ENCODE measurements at regions not wholly inside any gene's neighbourhood (a gene's known extent, or its start where the extent isn't known, plus 50 kb on each side); places are given as distances from the start of the nearest gene placed in this dataset.

- no peak for DNase-seq (ENCODE audit: low read depth in 2 of 3, low spot score in 2 of 3)
Observed at GRCh38 chr5:3811116-3811515, 215.5 kb downstream of the IRX1 start.

GRCh38 chr5:3818624-3819023 is 223.0 kb downstream of the IRX1 start:
- peak in 2 of 3 donors; percentile 14 to 39 for DNase-seq (ENCODE audit: low read depth in 2 of 3, low spot score in 2 of 3)

DNA sequence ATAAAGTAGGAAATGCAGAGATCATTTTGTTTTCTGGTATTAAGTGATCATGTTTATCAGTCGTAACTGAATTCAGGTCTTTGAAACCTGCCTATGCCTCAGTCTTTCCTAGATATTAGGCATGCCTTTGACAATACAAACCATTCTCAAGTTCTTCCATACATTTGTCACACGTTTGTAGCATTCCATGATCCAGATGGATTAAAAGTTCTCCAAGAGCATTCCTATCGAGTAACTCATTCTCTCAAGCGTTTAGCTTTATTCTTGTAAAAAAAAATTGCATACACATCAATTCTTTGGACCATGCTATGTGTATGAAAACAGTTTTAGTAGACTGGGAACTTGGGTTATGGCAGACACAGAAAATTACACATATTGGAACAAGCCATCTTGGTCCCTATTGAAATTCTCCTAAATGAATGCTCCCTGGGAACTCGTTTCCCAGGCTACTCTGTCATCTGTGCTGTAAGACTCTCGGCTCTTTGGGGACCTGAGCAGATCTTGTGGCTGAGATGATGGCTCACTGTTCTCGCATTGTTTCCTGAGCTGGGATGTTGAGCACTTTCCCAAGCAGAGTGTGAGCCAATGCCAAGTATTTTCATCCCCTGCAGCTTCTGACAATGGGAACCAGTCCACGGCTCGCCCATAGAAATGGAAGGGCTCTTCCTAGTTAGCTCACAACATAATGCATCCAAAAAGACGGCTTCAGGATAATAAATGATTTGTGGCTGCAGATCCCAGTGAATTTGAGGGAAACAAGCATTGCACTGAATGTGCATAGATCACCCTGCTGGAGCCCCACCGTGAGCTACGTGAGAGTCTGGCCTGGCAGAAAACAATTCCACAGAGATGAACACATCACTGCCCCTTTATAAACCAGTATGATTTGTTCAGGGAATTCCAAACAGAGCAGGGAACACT is 230.2 kb downstream of the IRX1 start:
- no peak for DNase-seq (ENCODE audit: low read depth in 2 of 3, low spot score in 2 of 3)

DNA sequence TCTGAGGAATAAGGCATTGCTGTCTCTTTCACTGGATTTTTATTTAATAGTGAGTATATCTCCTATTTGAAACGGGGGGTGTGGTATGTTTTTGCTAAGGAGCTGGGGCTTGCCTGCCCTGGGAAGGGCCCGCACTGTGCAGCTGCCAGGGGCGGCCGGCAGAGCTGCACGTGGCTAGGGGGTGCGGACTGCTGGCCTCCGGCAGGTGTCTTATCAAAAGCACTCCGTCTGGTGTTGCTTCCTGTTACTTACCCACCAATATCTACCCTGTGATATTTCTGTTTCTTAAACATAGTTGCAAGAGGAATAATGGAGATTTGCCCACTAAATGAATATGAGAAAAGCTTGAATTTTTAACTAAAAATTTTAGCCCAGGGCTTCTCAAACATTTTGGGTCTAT is 232.0 kb downstream of the IRX1 start:
- peak in 2 of 3 donors; percentile 59 to 83 for DNase-seq (ENCODE audit: low read depth in 2 of 3, low spot score in 2 of 3)

- DNase-seq (ENCODE audit: low read depth in 2 of 3, low spot score in 2 of 3) = no peak
Observed at GRCh38 chr5:3828761-3829160, 233.1 kb downstream of the IRX1 start.

DNA sequence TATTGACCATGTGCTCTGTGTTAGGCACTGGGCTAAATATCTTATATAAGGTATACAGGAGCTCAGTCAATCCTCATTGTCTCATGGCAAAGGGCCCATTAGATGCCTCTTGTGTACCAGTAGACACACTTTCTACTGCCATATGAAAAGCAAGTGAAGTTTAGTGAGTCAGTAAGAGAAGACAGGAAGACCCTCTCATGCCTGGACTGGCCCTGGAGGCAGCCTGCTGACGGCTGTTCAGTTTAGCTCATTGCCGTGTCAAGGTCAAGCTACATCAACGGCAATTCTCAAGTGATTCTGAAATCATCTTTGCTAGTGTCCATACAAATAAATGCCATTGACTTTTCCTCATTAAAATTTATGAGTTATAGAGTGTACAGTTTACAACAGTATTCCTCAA is 237.9 kb downstream of the IRX1 start:
- DNase-seq (ENCODE audit: low read depth in 2 of 3, low spot score in 2 of 3) = no peak

DNA sequence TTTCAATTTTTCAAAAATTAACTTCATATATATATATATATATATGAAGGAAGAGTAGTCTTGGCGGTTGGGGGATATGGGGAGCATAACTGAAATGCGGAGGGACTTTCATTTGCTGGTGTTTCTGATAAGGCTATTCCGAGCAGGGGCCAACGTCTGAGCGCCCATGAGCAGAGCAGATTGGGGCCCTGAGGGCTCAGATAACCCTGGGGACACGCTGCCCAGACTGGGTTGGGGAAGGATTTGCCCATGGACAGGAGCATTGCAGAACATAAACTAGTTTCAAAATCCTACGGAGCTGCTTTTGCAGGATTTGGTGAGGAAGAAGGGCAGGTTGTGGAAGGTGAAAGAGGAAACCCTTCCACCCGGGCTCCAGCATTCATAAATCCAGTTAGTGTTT is 240.2 kb downstream of the IRX1 start:
- no peak for DNase-seq (ENCODE audit: low read depth in 2 of 3, low spot score in 2 of 3)

DNA sequence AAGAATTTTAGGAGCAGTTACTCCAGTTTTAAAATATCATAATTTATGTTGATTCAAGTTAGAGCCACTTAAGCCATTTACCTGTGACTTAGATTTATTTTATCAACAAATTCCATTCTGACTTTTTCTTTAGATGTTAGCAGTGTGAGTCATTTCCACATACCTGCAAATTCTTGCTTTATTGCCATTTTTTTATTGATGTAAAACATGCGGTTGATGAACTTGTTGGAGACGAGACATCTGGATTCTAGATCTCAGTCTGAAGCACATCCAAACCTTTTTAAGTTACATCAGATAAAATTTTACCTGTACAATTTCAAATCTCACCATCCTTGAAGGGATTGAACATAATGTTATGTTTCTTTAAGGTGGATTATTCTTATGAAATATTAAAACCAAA is 240.9 kb downstream of the IRX1 start:
- DNase-seq (ENCODE audit: low read depth in 2 of 3, low spot score in 2 of 3) = no peak

- no peak for DNase-seq (ENCODE audit: low read depth in 2 of 3, low spot score in 2 of 3)
Observed at GRCh38 chr5:3837506-3837905, 241.9 kb downstream of the IRX1 start.

DNA sequence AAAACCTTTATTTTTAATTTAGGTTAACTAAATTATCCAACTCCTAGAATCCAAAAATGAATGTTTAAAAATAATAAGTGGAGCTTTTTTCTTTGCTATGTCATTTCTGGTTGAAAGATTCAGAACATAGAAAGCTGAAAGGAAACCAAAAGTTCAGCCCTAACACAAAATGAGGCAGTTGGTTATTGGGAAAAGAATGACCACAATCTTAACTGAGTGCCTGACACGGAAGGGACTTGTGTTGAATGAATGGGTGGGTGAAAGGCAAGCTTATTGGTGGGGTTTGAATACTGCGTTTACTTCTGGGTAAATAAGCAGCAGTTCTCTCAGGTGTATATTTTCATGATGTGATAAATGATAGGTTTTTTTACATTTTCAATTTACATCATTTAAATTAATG is 243.5 kb downstream of the IRX1 start:
- DNase-seq (ENCODE audit: low read depth in 2 of 3, low spot score in 2 of 3) = peak in 1 of 3 donors; percentile 47

DNA sequence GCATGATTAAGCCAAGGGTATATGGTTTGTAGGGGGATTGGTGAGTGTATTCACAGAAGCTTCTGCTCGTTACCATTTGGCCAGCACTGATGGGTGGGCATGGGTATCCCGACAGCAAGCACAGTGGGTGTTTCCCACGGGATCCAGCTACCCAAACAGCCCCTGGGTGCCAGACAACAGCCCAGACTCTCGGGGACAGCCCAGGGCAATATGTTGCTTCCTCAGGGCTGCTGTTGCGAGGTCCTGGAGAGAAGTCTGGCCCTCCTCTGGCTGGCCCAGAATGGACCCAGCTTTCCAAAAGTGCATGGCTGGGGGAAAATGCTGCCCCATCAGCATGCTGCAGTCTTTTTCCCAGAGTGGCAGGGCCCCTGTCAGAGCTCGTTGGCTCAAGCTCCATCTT is 247.0 kb downstream of the IRX1 start:
- DNase-seq (ENCODE audit: low read depth in 2 of 3, low spot score in 2 of 3) = no peak

DNA sequence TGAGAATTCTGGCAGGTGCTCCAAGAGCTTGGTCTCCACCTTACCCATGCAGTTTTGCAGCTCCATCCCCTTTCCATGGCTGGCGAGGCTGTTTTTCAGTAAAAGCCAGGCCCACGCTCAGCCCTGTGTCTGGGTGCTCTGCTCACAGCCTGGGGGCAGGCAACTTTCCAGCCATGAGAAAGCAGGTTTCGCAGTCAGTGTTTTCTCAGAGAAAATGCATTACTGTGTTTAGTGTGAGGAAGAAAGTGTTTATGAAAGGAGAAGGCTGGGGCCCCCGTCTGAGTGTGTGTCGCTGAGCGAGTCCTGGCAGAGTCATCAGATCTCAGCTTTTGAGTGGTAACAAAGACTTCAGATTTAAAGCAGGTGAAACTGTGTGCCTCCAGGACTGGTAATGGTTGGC is 248.1 kb downstream of the IRX1 start:
- DNase-seq (ENCODE audit: low read depth in 2 of 3, low spot score in 2 of 3) = no peak

DNA sequence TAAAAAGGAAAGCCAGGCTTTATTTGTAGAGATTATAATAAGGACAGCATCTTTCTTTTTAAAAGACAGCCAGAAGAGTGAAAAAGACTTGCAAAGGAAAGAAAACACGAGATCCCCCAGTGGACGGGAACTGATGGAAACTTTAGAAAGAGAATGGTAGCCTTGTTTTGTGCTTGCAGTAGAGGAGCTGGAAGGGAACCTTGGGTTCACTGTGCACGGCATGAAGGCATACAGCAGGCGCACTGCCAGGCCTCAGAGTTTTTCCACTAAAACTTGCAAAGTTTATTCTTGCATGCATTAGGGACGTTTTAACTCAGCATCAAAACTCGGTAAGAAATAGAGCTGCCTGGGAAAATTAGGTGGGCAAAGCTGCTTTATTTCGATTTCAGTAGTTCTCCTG is 248.6 kb downstream of the IRX1 start:
- DNase-seq (ENCODE audit: low read depth in 2 of 3, low spot score in 2 of 3) = no peak

DNA sequence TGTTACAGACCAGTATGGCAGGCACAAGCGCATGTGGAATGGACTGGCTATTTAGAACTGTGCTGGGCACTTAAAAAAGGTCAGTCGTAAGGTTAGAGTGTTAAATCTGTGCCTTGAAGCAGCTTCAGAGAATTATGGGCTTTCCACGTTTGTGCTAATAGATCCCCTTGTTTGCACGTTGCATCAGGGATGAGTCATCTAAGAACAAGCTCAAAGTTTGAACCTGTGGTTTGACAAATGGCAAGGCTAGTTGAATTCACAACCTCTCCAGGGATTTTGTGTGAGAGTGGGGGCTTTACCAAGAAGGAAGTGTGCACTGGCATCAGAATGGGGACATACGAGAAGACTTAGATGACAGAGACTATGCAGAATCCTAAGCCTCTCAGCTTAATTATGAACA is 249.6 kb downstream of the IRX1 start:
- no peak for DNase-seq (ENCODE audit: low read depth in 2 of 3, low spot score in 2 of 3)

DNA sequence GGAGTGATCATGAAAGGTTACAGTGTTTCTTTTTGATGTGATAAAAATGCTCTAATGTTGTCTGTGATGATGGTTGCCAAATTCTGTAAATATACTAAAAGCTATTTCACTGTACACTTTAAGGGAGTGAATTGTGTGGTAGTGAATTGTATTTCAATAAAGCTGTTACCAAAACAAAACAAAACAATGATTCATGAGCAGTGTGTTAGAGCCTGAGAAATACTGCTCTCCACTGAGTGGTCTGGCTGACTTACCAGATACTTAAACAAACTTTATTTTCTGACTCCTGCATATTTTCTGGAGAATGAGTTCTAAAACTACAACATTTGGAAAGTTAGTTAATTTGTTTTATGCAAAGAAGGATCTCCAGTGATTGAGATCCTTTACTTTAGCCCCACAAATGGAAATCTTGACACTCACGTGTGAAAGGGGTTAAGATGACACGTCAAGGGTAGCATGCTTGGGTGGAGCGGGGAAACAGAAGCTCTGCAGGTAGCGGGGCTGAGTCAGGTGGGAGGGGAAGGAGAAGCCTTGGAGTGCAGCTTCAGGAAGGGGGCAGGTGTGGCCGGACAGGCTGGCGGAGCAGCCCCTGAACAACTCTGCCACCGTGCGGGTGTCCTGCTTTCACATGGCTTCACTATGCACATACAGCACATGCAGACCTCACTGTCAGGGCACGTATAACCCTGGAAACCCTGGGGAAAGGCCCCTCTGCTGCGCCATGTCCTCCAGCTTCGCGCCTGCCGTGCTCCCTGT is 256.7 kb downstream of the IRX1 start:
- DNase-seq (ENCODE audit: low read depth in 2 of 3, low spot score in 2 of 3) = no peak

DNA sequence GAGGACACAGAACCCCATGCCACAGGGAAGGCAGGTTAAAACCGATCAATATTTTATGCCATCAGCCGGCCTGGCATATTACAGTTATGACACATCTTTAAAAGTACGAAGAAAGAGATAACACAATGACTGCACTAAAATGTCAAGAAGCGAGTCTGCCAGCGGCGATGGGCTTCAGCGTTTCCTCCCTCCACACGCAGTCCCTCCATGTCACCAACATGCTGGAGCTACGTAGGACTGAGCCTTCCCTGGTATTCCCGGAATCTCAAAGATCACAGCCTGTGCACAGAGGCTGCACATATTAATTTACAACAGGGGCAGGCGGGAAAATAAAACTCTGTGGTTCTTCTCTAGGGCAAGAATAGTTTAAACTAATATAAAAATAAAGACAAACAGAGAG is 257.7 kb downstream of the IRX1 start:
- DNase-seq (ENCODE audit: low read depth in 2 of 3, low spot score in 2 of 3) = no peak

- DNase-seq (ENCODE audit: low read depth in 2 of 3, low spot score in 2 of 3) = no peak
Observed at GRCh38 chr5:3854188-3854821, 258.7 kb downstream of the IRX1 start.

GRCh38 chr5:3856036-3856435 is 260.4 kb downstream of the IRX1 start:
- no peak for DNase-seq (ENCODE audit: low read depth in 2 of 3, low spot score in 2 of 3)

- DNase-seq (ENCODE audit: low read depth in 2 of 3, low spot score in 2 of 3) = peak in 2 of 3 donors; percentile 29 to 73
Observed at GRCh38 chr5:3858524-3858923, 262.9 kb downstream of the IRX1 start.

GRCh38 chr5:3862906-3863305 is 267.3 kb downstream of the IRX1 start:
- DNase-seq (ENCODE audit: low read depth in 2 of 3, low spot score in 2 of 3) = no peak

- no peak for DNase-seq (ENCODE audit: low read depth in 2 of 3, low spot score in 2 of 3)
Observed at GRCh38 chr5:3875144-3875543, 279.5 kb downstream of the IRX1 start.

DNA sequence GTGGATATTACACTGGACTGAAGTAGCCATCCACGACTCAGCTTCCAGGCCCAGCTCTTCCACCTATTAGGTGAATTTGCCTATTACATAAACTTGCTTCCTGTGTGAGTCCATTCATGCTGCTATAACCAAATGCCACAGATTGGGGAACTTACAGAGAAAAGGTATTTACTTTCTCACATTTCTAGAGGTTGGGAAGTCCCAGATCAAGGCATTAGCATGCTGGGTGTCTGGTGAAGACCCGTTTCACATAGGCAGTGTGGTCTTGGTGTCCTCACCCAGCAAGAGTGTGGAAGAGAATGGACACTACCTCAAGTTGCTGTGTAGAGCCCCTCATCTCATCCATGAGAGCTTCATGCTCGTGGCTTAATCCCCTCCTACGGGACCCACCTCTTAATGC is 282.6 kb downstream of the IRX1 start:
- DNase-seq (ENCODE audit: low read depth in 2 of 3, low spot score in 2 of 3) = no peak

All from hematopoietic multipotent progenitor cell (in vitro differentiated cells).